ENCODE measurements at regions not wholly inside any gene's neighbourhood (a gene's known extent, or its start where the extent isn't known, plus 50 kb on each side); places are given as distances from the start of the nearest gene placed in this dataset.

DNA sequence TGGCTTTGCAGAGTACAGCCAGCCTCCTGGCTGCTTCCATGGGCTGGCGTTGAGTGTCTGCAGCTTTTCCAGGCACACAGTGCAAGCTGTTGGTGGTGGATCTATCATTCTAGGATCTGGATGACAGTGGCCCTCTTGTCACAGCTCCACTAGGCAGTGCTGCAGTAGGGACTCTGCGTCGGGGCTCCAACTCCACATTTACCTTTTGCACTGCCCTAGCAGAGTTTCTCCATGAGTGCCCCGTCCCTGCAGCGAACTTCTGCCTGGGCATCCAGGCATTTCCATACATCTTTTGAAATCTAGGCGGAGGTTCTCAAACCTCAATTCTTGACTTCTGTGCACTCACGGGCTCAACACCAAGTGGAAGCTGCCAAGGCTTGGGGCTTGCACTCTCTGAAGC, 1697.3 kb upstream of the MIR17HG start:
- no peak for DNase-seq
- Histone ChIP-seq H3K9me3 (replicated peaks) (no peaks in the 10 kb centered on the region), H3K27me3 (no peaks in the 10 kb centered on the region), H3K36me3 (no peaks in the 10 kb centered on the region), H3K4me1 (no peaks in the 10 kb centered on the region), H3K4me3 (no peak overlapping the region), H3K27ac (no peak overlapping the region)

DNA sequence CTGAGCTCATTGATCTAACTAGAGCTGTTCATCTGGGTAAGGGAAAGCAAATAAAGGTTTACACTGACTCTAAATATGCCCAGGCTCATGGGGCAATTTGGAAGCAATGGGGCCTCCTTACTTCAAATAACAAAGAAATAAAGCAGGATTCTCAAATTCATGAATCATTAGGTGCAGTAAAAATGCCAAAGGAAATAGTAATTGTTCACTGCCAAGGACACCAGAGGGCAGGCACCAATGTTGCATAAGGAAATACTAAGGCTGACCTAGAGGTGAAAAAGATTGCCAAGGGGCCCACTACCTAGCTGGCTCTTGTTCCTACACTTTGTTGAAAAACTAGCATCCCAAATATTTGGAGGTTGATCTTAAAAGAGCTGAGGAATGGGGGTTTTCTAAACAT, 1686.7 kb upstream of the MIR17HG start:
- no peaks in the 10 kb centered on the region for H3K36me3 ChIP-seq

GRCh38 chr13:89673789-89674311, 1673.6 kb upstream of the MIR17HG start:
- no peak overlapping the region for H3K4me3 ChIP-seq
- no peak overlapping the region for H3K27ac ChIP-seq
- H3K27me3 ChIP-seq = no peaks in the 10 kb centered on the region
- no peak for DNase-seq
- H3K9me3 ChIP-seq (replicated peaks) = no peaks in the 10 kb centered on the region
- no peaks in the 10 kb centered on the region for H3K4me1 ChIP-seq
- H3K36me3 ChIP-seq = no peaks in the 10 kb centered on the region

More for the DNA sequence above, 1686.7 kb upstream of the MIR17HG start:
- Histone ChIP-seq H3K4me3 (no peak overlapping the region), H3K27me3 (no peaks in the 10 kb centered on the region), H3K4me1 (no peaks in the 10 kb centered on the region), H3K27ac (no peak overlapping the region), H3K9me3 (replicated peaks) (no peaks in the 10 kb centered on the region)
- no peak for DNase-seq

GRCh38 chr13:89678466-89679121, 1668.9 kb upstream of the MIR17HG start:
- Histone ChIP-seq H3K4me3 (no peak overlapping the region), H3K27ac (no peak overlapping the region), H3K36me3 (no peaks in the 10 kb centered on the region), H3K4me1 (no peaks in the 10 kb centered on the region), H3K9me3 (replicated peaks) (no peaks in the 10 kb centered on the region), H3K27me3 (no peaks in the 10 kb centered on the region)
- no peak for DNase-seq

- H3K36me3 ChIP-seq = no peaks in the 10 kb centered on the region
- no peak overlapping the region for H3K4me3 ChIP-seq
- no peaks in the 10 kb centered on the region for H3K9me3 ChIP-seq (replicated peaks)
- H3K4me1 ChIP-seq = peaks cover 6% of the 10 kb centered on the region
- DNase-seq = no peak
- H3K27ac ChIP-seq = no peak overlapping the region
- no peaks in the 10 kb centered on the region for H3K27me3 ChIP-seq
These were observed 1662.6 kb upstream of the MIR17HG start for GRCh38 chr13:89684896-89685295.

DNA sequence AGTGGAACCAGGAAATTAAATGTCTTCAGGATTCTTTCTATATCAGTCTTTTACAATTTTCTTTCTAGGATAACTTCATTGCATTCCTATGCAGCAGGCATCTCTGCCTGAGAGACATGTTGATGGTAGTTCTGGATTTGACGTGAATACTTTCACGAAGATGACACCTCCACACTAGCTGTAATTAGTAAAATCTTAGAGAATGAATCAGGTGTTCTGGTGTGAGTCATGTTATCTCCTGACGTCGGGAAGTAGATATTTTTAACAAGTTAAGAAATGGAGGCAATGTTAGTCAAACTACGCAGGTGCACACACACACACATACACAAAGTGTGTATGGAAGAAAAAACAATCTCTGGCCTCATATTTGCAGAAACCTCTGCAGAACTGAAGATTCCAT, 1661.3 kb upstream of the MIR17HG start:
- DNase-seq = no peak
- H3K27me3 ChIP-seq = no peaks in the 10 kb centered on the region
- H3K9me3 ChIP-seq (replicated peaks) = no peaks in the 10 kb centered on the region
- H3K36me3 ChIP-seq = no peaks in the 10 kb centered on the region
- H3K27ac ChIP-seq = no peak overlapping the region
- H3K4me1 ChIP-seq = peaks cover 6% of the 10 kb centered on the region
- H3K4me3 ChIP-seq = no peak overlapping the region

DNA sequence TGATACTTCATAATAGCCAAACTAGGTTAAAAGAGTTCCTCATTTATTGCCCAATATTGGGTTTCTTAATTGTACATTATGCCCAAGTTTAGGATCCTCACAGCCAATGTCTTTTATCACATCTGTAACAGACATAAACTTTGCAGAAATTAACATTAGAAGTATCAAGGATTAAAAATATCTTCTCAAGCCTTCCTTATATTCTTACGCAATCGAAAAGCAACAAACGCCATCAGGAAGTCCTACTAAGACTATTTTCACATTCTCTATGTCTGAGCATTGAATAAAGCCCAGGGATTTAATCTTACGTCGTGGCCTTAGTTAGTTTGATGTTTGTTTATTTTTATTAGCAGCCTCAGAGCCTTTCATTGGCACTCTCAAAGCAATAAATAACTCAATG, 1660.4 kb upstream of the MIR17HG start:
- no peak overlapping the region for H3K4me3 ChIP-seq
- no peaks in the 10 kb centered on the region for H3K9me3 ChIP-seq (replicated peaks)
- peaks cover 6% of the 10 kb centered on the region for H3K4me1 ChIP-seq
- H3K27me3 ChIP-seq = no peaks in the 10 kb centered on the region
- H3K36me3 ChIP-seq = no peaks in the 10 kb centered on the region
- H3K27ac ChIP-seq = no peak overlapping the region
- DNase-seq = peak in 1 of 2 experiments; percentile 16

- Histone ChIP-seq H3K4me1 (peaks cover 9% of the 10 kb centered on the region), H3K27me3 (no peaks in the 10 kb centered on the region), H3K27ac (no peak overlapping the region), H3K9me3 (replicated peaks) (no peaks in the 10 kb centered on the region), H3K4me3 (no peak overlapping the region), H3K36me3 (no peaks in the 10 kb centered on the region)
- DNase-seq = peak in 1 of 2 experiments; percentile 10
These were observed 1658.6 kb upstream of the MIR17HG start for GRCh38 chr13:89688918-89689317.

GRCh38 chr13:89694451-89694850, 1653.0 kb upstream of the MIR17HG start:
- H3K36me3 ChIP-seq = no peaks in the 10 kb centered on the region
- DNase-seq = peak in 1 of 2 experiments; percentile 56

GRCh38 chr13:89695343-89696257, 1651.9 kb upstream of the MIR17HG start:
- H3K36me3 ChIP-seq = no peaks in the 10 kb centered on the region
- H3K4me1 ChIP-seq = peaks cover 19% of the 10 kb centered on the region
- DNase-seq = peak; percentile 35 to 77
- no peaks in the 10 kb centered on the region for H3K27me3 ChIP-seq
- no peaks in the 10 kb centered on the region for H3K9me3 ChIP-seq (replicated peaks)
- no peak overlapping the region for H3K4me3 ChIP-seq
- H3K27ac ChIP-seq = peak overlapping the region; percentile 45; the same call in 1 of the 2 replicates

More at GRCh38 chr13:89694451-89694850, 1653.0 kb upstream of the MIR17HG start:
- H3K27ac ChIP-seq = peak overlapping the region; percentile 45
- H3K27me3 ChIP-seq = no peaks in the 10 kb centered on the region
- peaks cover 19% of the 10 kb centered on the region for H3K4me1 ChIP-seq
- H3K4me3 ChIP-seq = no peak overlapping the region
- no peaks in the 10 kb centered on the region for H3K9me3 ChIP-seq (replicated peaks)

DNA sequence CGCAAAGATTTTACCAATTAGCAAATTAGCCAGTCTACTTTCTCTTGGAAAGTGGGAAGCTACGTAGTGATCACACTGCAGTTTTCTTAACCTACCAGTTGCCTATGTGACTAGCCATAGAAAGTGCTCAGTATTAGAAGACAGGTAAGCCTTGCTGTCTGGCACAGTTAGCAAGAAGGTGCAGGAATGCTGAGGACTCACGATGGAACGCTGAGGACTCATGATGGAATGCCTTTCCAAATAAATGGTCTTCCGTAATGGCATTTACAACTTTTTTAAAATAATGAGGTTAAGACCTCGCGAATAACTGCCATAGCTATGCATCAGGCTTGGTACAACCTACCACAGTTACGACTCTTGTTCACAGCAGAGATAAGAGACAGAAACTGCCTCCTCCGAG, 1645.6 kb upstream of the MIR17HG start:
- Histone ChIP-seq H3K4me3 (no peak overlapping the region), H3K36me3 (no peaks in the 10 kb centered on the region), H3K27me3 (no peaks in the 10 kb centered on the region), H3K4me1 (no peaks in the 10 kb centered on the region), H3K27ac (no peak overlapping the region), H3K9me3 (replicated peaks) (no peaks in the 10 kb centered on the region)
- DNase-seq = no peak

DNA sequence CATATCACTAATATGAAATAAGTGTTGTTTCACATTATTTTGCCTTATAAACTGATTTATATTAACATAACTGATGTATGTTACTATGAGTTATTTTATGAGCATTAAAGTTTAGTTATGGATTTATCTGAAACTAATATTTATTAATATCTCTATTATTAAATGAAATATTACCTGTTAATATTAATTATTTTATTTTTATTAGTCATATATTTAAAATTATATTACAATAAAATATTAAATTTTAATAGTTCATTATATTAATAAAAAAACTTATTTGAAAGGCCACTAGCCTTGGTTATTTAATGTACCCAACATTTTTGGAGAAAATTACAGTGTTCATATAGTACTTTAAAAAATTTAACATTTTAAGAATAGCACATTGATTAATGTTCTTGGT, 1643.4 kb upstream of the MIR17HG start:
- H3K9me3 ChIP-seq (replicated peaks) = no peaks in the 10 kb centered on the region
- H3K36me3 ChIP-seq = no peaks in the 10 kb centered on the region
- H3K4me3 ChIP-seq = no peak overlapping the region
- no peak overlapping the region for H3K27ac ChIP-seq
- H3K27me3 ChIP-seq = no peaks in the 10 kb centered on the region
- no peak for DNase-seq
- H3K4me1 ChIP-seq = no peaks in the 10 kb centered on the region

- Histone ChIP-seq H3K4me3 (no peak overlapping the region), H3K27me3 (no peaks in the 10 kb centered on the region), H3K36me3 (no peaks in the 10 kb centered on the region), H3K4me1 (no peaks in the 10 kb centered on the region), H3K27ac (no peak overlapping the region), H3K9me3 (replicated peaks) (no peaks in the 10 kb centered on the region)
- no peak for DNase-seq
These were observed 1639.5 kb upstream of the MIR17HG start for GRCh38 chr13:89708013-89708412.

- no peaks in the 10 kb centered on the region; the same call in 1 of the 2 replicates for H3K9me3 ChIP-seq (replicated peaks)
- H3K27ac ChIP-seq = no peak overlapping the region
- peaks cover 15% of the 10 kb centered on the region for H3K4me1 ChIP-seq
- no peaks in the 10 kb centered on the region for H3K36me3 ChIP-seq
- H3K27me3 ChIP-seq = no peaks in the 10 kb centered on the region
- peak in 1 of 2 experiments; percentile 59 for DNase-seq
- no peak overlapping the region for H3K4me3 ChIP-seq
These were observed 1626.3 kb upstream of the MIR17HG start for GRCh38 chr13:89721216-89721615.
